Activated T-helper 9 cell treated with anti-CD3 and anti-CD28 coated beads, Interleukin-2, amount 50 U/mL, for 16 hours (primary cell): ENCODE measurements at regions not wholly inside any gene's neighbourhood (a gene's known extent, or its start where the extent isn't known, plus 50 kb on each side); places are given as distances from the start of the nearest gene placed in this dataset.

Experiments
- DNase-seq: peaks from one replicate; pipeline ENCODE4 v3.0.0-alpha.2; 2020; ENCODE audit warnings: low read depth

DNA sequence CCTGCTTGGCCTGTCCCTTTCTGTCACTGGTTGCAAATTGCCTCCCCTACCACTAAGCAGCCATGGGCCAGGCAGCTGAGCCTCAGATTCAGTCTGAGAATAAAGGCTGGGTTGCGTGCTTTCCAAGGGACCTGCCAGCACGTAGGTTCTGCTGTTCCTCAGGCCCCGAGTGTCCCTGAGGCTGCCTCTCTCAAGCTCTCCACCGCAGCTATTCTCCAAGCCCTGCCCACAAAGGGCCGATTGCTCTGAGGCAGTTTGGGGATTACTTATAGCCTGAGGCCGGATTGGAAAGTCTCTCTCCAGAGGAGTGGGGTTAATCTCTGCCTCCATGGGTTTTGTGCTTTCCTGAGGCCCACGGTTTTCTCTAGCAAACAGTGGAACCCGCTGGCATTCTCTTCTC, 590.7 kb downstream of the BCOR start:
- DNase-seq = no peak

DNA sequence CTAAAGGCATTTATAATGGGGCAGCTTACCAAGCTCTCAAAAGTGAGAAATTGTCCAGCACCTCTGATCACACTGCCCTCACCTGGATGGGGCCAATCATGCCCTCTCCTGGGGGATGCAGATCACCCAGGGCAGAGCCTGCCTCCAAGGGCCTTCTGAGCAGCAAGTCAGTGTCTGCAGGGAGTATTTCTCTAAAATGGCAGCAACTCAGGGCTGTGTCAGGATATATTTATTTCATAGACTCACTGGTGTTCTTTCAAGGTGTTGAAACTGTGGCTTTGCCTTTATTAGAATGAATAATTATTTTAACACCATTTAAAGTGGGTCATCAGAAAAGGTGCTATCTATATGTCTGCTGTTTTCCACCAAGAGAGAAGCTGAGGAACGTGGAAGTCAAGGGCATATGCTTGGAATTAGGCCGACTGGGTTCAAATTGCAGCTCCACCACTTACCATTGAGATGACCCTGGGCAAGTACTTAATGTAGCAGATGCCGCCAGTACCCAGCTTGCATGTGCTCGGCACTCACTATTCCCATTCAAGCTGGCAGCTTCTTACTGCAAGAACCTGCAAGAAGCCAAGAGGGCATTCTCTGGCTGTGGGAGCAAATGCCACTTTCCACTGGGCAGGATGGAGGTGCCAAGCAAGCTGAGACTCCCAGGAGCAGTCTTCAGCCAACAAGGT, 590.0 kb downstream of the BCOR start:
- DNase-seq = no peak

DNA sequence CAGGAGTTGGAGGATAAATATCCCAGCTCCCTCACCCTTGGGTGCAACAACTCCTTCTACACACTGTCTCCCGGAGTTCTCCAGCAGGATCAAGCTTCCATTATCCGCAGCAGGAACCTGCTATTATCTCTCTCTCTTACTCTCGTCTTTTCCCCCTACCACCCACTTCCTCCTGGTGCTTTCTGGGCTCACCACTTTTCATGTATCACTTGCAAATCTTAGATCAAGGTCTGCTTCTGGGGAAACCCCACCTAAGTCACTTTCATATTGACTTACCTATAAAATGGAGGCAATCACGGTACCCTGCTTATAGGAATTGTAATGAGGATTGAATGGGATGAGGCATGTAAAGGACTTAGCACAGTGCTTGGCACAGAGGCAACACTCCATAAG, 589.5 kb downstream of the BCOR start:
- no peak for DNase-seq

DNA sequence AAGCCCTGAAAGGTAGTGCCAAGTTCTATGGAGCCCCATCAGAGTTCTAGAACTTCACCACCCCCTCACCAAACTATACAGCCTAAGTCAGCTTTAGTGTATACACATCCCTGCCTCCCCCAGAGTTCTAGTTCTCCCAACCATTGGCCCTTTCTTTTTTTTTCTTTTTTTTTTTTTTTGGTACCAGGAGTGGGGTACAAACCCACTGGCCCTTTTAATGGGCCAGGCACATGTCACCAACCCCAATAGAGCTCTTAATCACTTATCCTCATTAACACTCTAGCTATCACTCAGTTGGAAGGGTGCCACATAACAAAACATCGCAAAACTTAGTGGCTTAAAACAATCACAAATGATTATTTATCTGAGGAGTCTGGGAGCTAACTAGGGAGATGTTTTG, 588.6 kb downstream of the BCOR start:
- no peak for DNase-seq

DNA sequence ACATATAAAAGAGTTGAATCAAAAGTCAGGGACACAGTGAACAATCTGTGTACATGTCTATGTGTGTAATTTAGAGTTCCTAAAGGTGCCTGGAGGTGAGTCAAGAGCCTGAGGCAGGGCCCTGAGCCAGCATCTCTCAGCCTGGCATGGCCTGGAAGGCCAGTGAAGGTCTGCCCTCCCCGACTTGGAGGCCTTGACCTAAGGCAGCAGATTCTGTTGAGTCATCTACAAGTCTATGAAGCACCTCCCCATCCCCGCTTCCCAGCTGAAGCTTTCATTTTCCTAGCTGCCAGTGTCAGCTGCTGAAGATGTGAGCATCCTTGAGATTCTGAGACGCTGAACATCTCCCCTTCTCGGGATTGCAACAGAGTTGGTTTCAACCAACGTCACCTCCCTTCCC, 583.9 kb downstream of the BCOR start:
- no peak for DNase-seq

DNA sequence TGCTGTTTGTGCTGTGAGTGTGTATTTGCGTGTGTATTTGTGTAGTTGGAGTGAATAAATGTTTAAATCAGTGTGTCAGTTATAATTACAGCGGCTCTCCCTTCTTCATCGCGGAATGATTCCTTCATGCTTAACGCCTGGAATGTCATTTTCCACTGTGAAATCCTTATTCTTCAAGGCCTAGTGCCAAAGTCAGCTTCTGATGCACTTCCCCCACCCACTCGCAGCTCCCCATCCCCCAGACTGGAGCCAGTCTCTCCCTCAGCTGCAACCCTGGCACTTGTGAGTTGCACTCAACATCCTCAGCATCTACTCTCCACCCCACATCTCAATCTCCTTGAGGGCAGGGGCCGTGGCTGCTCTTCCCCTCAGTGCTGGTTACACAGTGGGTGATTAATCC, 583.0 kb downstream of the BCOR start:
- DNase-seq = no peak

DNA sequence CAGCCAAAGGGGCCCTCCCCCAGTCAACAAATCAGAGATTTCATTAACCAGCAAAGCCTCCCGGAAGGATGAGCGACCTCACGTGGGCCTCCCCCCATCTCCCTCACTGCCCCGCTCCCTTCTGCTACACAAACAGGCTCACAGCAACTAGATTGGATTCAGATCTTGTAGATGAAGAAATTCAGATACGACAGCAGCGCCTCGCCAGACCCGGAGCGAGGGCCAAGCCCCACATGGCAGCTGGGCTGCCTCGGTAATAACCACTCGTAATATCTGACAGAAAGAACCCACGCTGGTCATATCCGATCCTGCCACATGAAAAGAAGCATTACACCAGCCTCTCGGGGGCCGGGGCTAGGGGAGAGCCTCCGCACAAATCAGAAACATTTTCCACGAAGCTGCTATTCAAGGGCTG, 581.3 kb downstream of the BCOR start:
- no peak for DNase-seq

DNA sequence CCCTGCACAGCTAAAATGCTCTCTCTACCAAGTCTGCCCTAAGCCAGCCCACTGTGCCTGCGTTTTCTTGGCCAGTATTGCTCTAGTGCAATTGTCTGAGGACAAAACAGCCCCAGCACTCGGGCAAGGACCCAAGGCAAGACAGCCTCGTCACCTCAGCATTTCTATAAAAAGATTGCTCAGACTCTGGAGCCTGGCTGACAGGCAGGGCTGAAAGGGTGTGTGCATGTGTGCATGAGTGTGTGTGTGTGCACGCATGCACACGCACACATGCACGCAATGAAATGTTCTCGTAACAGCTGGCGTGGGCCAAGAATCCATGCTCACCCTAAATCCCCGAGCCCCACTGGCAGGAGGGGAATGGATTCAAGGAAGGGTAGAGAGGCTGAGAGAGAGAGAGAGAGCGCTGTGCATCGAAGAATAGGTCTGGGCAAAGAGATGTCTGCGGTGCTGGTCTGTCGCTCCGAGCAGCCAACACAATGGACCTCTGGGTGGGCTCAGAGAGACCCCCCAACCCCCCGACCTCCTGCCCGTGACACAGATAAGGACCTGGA, 579.2 kb downstream of the BCOR start:
- DNase-seq = no peak

DNA sequence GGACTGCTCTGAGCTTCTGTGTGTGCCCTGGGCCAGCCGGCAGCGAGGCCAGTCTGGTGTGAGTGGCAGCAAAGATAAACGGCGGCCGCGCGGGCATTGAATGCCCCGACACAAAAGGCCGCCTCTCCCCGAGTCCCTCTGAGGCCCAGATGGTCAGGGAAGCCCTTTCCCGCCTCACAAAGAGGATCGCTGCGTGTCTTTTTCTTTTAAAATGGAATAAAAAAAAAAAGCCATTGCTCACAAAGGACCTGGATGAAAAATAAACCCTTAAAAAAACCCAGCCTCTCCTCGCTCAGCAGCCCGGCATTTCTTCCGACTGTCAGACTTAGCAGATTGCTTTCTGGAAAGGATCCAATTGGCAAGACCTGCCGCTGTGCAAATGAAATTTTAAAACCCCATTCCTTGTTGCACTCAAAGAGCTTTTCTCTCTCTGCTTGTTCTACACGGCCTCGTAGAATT, 578.7 kb downstream of the BCOR start:
- DNase-seq = no peak

DNA sequence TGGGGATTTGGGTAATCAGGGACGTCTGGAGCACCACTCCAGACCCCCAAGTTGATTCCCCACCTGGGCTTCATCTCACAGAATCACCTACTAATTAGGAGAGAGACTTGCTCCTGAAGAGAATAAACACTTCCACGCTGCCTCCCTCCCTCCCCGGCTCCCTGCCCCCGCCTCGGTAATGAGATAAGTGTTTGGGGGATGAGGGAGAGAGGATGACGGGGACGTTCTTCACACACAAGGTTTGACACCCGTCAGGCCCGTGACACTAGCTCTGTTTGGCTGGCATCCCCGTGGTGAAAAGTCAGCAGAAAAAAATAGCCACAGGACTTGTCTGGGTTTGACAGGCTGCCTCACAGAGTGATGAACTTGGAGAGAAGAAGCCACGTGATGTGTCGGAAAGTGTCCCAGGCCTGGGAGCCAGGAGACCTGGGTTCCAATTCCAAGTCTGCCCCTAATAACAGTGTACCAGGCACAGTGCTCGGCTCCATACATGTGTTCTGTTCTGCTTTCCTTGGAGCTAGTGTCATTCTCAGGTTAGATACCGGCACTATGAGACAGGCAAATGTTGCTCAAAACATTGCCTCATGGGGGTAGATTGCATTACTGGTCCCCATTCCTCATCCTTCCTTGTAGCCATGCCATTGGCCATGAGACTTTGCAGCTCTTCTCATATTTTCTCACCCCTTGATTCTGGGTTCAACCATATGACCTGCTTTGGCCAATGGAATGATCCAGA, 578.0 kb downstream of the BCOR start:
- no peak for DNase-seq

DNA sequence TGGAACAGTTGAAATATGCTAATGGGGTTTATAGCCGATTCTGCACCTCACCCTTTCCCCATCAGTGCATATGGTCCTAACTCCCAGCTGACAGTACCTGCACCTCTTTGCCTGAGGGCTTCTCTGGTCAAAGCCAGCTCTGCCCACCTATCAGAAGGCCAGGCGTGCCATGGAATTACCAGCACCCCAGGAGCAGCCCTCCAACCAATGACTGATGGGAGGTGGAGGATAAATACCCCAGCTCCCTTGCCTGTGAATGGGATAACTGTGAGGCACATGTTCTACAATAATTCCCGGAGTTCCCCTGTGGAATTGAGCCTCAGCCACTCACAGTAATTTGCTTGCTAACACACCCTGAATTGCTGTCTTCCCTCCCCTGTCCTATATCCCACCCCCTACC, 572.0 kb downstream of the BCOR start:
- DNase-seq = no peak

DNA sequence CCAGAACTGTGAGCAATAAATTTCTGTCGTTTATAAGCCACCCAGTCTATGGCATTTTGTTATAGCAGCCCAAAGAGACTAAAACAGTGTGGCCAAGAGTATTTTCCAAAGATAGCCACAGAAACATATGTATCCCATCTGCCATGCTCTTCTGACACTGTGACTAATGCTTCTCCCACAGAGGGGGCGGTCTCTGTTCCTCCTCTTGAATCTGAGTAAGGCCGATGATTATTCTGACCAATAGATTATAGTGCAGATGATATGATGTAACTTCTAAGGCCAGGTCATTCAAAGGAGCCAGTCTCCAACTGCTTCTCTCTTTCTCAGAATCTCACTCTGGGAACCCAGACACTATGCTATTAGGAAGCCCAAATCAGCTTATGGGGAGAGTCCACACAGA, 570.7 kb downstream of the BCOR start:
- no peak for DNase-seq

DNA sequence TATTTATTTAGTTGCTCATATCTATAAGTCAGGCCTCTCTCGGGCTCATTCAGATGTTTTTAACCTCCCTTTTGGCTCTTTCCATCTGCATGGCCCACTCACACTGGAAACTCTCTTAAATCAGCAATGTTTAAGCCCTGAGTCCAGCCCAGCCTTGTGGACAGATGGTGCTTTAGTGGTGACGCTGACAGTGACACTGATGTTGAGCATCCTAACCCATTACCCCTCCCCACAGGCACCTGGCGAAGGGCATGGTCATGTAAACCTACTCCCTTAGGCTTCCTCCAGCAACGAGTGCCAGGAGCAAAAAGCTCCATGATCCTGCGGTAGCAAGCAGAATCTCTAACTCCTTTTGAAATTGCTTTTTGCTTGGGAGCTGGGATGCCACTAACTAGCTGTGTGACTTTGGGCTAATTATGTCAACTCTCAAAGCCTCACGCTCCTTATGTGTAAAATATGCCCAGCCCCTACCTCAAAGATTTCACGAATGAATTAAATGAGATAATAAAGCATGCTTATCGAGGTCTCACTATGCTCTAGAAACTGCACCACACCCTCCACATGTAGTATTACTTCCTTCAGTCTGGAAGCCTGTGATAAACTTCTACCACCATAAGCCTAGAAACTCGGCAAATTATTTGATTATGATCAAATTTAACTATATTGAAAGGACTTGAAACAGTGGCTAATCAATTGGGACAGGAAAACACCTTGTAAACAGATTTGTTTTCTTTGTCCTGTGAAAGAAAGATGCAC, 569.4 kb downstream of the BCOR start:
- DNase-seq = no peak

DNA sequence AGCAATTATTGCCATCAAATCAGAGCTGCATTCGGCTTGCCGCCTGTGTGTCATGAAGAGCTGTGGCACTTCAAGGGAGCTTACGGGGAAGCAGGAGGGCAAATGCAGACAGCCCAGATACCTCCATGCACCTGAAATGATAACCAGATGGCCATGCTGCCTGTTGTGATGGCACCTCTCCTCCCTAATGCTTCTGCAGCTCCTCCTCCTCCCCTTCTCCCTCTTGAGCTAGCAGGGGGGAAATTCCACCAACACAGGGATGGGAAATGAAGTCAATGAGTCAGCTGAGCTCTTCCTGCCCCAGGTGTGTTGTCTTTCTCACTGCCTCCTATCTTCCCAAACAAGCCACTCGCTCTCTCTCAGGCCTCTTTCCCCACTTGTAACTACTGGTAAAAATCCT, 565.0 kb downstream of the BCOR start:
- no peak for DNase-seq

DNA sequence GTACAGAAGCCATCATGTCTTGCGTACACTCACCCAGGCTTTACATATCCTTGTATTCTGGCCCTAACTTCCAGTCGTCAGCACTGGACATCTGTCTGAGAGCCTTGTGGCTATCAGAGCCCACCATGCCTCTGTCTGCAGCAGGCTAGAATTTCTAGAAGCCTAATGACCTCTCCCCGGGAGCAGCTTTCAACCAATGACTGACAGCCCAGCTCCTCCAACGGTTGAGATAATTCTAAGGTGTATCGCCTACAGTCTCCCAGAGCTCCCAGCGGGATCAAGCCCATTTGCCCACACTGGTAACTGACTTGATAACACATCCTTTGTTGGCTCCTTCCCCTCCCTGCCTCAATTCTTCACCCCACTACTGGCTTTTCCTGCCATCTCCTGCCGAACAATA, 562.8 kb downstream of the BCOR start:
- no peak for DNase-seq

DNA sequence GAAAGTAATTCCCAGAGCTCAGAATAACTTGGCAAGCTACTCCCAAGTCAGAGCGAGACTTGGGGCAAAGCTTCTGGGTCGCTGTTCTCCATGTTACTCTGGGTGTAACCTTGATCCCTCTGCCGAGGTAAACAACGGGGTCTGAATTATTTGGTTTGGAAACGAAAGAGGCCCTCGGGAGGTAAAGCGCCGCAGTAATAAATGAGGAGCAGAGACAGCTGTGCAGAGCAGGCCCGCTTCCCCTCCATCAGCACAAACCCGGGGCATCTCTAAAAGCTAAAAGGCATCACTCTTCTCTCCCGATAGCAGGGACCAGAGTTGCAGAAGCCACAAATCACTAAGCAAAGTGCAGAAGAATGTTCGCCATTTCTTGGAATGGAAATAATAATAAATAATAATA, 561.5 kb downstream of the BCOR start:
- no peak for DNase-seq

DNA sequence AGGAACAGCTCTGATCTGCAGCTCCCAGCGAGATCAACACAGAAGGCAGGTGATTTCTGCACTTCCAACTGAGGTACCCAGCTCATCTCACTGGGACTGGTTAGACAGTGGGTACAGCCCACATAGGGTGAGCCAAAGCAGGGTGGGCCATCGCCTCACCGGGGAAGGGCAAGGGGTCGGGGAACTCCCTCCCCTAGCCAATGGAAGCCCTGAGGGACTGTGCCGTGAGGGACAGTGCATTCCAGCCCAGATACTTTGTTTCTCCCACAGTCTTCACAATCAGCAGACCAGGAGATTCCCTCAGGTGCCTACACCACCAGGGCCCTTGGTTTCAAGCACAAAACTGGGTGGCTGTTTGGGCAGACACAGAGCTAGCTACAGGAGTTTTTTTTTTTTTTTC, 555.9 kb downstream of the BCOR start:
- no peak for DNase-seq

DNA sequence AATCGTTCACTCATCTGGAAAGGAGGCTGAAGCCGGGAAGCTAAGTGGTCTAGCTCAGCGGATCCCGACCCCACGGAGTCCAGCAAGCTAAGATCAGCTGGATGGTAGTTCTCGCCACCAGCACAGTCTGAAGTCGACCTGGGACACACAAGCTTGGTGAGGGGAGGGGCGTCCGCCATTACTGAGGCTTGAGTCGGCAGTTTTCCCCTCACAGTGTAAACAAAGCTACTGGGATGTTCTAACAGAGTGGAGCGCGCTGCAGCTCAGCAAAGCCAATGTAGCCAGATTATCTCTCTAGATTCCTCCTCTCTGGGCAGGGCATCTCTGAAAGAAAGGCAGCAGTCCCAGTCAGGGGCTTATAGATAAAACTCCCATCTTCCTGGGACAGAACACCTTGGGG, 555.4 kb downstream of the BCOR start:
- DNase-seq = no peak

DNA sequence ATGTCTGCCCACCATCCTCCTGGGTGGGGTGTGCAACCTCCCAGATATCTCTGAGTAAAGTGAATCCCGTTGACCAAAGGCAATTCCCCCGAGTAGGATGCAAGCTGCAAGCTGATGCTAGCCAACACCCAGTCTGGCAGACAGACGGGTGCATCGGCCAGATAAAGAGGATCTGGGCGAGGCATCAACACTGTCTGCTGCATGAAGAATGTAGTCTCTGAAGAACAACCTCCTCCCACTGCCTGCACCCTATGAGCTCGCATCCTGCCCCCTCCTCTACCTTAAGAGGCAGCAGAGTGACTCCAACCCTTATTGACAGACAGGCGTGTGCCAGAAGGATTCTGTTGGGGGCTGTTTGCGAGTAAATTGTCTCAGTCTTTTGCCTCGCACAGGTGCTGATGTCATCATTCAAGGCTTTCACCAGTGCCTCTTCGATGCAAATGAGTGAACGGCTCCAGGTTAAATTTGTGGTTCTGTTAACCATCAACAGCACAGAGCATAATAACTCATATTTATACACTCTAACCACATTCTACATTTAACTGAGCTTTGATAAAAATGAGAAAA, 546.9 kb downstream of the BCOR start:
- DNase-seq = no peak

DNA sequence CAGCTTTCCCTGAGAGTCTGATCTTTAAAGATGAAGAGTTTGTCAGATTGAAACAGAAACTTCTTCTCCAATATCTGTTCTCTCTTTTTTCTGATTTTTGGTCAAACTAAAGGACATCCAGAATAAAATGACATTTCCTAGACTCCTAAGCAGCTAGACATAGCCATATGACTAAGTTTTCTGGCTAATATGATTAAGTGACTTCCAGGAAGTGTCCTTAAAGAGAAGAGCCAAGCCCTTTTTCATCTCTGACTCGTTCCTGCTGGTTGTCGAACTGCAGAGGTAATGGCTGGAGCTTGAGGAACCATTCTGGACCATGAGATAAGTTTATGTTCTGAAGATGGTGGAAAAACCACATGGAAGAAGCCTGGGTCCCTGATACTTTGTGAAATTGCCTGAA, 546.0 kb downstream of the BCOR start:
- no peak for DNase-seq

DNA sequence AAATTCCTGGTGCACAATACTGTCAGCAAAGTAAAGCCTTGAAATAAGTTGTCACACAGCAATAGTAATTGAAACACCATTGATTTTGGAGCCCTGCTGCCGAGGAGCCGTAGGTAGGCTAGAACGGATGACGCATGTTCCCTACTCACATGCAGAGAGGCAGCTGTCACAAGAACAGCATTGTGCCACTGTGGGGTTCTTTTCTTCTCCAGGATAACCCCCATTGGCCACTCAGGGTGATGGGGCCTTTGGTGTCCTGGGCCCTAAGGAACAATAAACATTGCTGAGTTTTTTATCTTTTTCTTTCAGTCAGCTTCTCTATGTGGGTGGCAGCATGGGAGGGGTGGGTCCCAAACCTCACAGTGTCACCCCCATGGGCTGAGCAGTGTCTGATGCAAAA, 542.3 kb downstream of the BCOR start:
- DNase-seq = no peak

DNA sequence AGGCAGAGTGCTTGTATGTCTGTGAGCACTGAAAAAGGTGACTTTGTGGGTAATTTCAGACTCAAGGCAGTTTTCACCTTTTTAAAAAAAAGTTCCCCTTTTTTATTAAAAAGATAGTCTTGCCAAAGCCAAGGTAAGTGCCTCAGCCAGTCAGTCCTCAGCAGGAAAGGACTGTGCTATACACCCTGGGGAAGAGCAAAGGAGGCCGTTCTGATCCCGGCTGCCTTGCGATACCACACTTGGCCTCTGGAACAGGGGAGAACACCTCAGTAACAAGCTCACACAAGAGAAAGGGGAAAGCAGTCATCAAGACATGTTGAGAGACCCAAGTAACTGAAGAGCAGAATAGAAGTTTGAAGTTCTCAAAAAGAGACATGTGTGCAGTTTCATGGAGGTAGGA, 541.7 kb downstream of the BCOR start:
- no peak for DNase-seq

DNA sequence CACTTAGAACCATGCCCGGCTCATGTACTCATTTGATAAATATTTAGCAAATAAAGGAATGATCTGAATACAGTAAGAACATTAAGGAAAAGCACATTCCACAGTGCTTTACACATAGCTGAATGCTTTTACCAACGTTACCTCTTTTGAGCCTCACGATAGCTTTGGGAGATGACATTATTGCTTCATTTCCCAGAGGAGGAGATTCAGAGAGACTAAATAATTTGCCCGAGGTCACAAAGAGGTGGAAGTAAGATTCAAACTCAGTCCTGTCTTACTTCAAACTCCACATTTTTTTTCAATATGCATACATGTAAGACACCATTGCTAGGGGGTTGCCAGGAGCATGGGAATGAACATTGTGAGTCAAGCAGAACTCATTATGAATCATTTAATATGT, 538.5 kb downstream of the BCOR start:
- no peak for DNase-seq
